RWPE2 (cell line): ENCODE measurements at regions not wholly inside any gene's neighbourhood (a gene's known extent, or its start where the extent isn't known, plus 50 kb on each side); places are given as distances from the start of the nearest gene placed in this dataset.

Experiments
- ATAC-seq: fragments of 200-7000 bp; cut with Tn5 transposase; 3 replicates; pipeline ENCODE4 v1.9.1; 2021; ENCODE audit warnings: low read depth
- DNase-seq: peaks from one replicate; pipeline ENCODE4 v3.0.0-alpha.2; 2020; ENCODE audit warnings: low spot score
- H3K27ac ChIP-seq: fragments of 450-650 bp; 2 replicates; pipeline ENCODE4 v1.5.1; 2017; ENCODE audit warnings: mild to moderate bottlenecking; ENCODE audit not compliant: poor library complexity, severe bottlenecking
- H3K27me3 ChIP-seq: fragments of 250-450 bp; sonication (Bioruptor Pico); 2 replicates; pipeline ENCODE4 v1.5.1; 2021; ENCODE audit warnings: mild to moderate bottlenecking, moderate library complexity; ENCODE audit not compliant: insufficient read depth, poor library complexity, severe bottlenecking
- H3K36me3 ChIP-seq: fragments of 250-450 bp; sonication (Bioruptor Pico); 2 replicates; pipeline ENCODE4 v1.5.1; 2020; ENCODE audit warnings: low read depth, mild to moderate bottlenecking, moderate library complexity
- H3K4me1 ChIP-seq: fragments of 250-450 bp; sonication (Bioruptor Pico); 2 replicates; pipeline ENCODE4 v1.5.1; 2021; ENCODE audit warnings: mild to moderate bottlenecking, moderate library complexity; ENCODE audit not compliant: insufficient read depth, poor library complexity, severe bottlenecking
- H3K4me3 ChIP-seq: fragments of 250-450 bp; sonication (Bioruptor Pico); 2 replicates; pipeline ENCODE4 v1.5.1; 2021; ENCODE audit warnings: mild to moderate bottlenecking, moderate library complexity; ENCODE audit not compliant: severe bottlenecking
- H3K9me3 ChIP-seq: fragments of 250-450 bp; sonication (Bioruptor Pico); 2 replicates; pipeline ENCODE4 v1.5.1; 2021; ENCODE audit warnings: mild to moderate bottlenecking, moderate library complexity; ENCODE audit not compliant: severe bottlenecking
- CTCF ChIP-seq: fragments of 450-650 bp; IDR thresholded peaks from one replicate; pipeline ENCODE4 v1.5.1; 2017; ENCODE audit warnings: mild to moderate bottlenecking, moderate library complexity; ENCODE audit not compliant: poor library complexity, severe bottlenecking

- Histone ChIP-seq H3K4me1 (no peaks in the 10 kb centered on the region), H3K9me3 (no peaks in the 10 kb centered on the region), H3K27me3 (no peaks in the 10 kb centered on the region), H3K4me3 (no peak overlapping the region), H3K27ac (no peak overlapping the region), H3K36me3 (no peaks in the 10 kb centered on the region)
- no peak for DNase-seq
- no peak for ATAC-seq
- no peak for TF ChIP-seq CTCF
Measured at GRCh38 chr3:144931590-144931989, 960.0 kb downstream of the DIPK2A start.

- no peak overlapping the region for H3K4me3 ChIP-seq
- H3K9me3 ChIP-seq, result no peaks in the 10 kb centered on the region
- no peaks in the 10 kb centered on the region for H3K36me3 ChIP-seq
- ATAC-seq (no peak), DNase-seq (no peak)
- TF ChIP-seq CTCF, result no peak
- H3K4me1 ChIP-seq, result no peaks in the 10 kb centered on the region
- no peaks in the 10 kb centered on the region for H3K27me3 ChIP-seq
- H3K27ac ChIP-seq, result no peak overlapping the region
Measured at GRCh38 chr3:144942093-144942837, 970.6 kb downstream of the DIPK2A start.

- DNase-seq (no peak), ATAC-seq (no peak)
- Histone ChIP-seq H3K4me3 (no peak overlapping the region), H3K27me3 (no peaks in the 10 kb centered on the region), H3K36me3 (no peaks in the 10 kb centered on the region), H3K4me1 (no peaks in the 10 kb centered on the region), H3K9me3 (no peaks in the 10 kb centered on the region), H3K27ac (no peak overlapping the region)
- TF ChIP-seq CTCF, result no peak
Measured at GRCh38 chr3:144942838-144943197, 971.2 kb downstream of the DIPK2A start.

- H3K9me3 ChIP-seq, result no peaks in the 10 kb centered on the region
- no peak overlapping the region for H3K27ac ChIP-seq
- H3K36me3 ChIP-seq, result no peaks in the 10 kb centered on the region
- TF ChIP-seq CTCF, result no peak
- H3K4me1 ChIP-seq, result no peaks in the 10 kb centered on the region
- ATAC-seq (no peak), DNase-seq (no peak)
- H3K27me3 ChIP-seq, result no peaks in the 10 kb centered on the region
- no peak overlapping the region for H3K4me3 ChIP-seq
Measured at GRCh38 chr3:144947895-144948294, 976.3 kb downstream of the DIPK2A start.

- Histone ChIP-seq H3K4me1 (no peaks in the 10 kb centered on the region), H3K27me3 (no peaks in the 10 kb centered on the region), H3K27ac (no peak overlapping the region), H3K36me3 (no peaks in the 10 kb centered on the region), H3K9me3 (no peaks in the 10 kb centered on the region), H3K4me3 (no peak overlapping the region)
- no peak for TF ChIP-seq CTCF
- no peak for ATAC-seq
- no peak for DNase-seq
Measured at GRCh38 chr3:144948711-144949110, 977.1 kb downstream of the DIPK2A start.
